HuH-7 (cell line): ENCODE measurements at regions not wholly inside any gene's neighbourhood (a gene's known extent, or its start where the extent isn't known, plus 50 kb on each side); places are given as distances from the start of the nearest gene placed in this dataset.
"Not testable (repeated sequence)": the region's sequence is repeated elsewhere in the genome, so short reads cannot be mapped to it uniquely, and the experiment has no call there.

Experiments
- DNase-seq: peaks from one replicate; pipeline ENCODE4 v3.0.0; 2011; ENCODE audit warnings: low spot score

DNA sequence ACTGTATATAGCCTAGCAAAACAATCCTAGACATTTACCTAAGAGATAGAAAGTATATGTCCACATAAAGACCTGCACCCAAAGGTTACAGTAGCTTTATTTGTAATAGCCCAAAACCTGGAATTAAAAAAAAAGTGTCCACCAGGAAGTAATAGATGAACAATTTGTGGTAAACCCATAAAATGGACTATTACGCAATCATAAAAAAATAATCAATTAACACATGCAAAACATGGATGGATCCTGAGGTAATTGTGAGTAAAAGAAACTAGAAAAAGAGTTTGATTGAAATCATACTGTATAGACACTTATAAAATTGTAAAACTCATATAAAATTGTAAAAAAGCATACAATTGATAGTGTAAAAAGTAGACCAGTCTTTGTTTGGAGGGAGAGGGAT is 673.0 kb upstream of the ZNF804A start:
- DNase-seq: no peak

DNA sequence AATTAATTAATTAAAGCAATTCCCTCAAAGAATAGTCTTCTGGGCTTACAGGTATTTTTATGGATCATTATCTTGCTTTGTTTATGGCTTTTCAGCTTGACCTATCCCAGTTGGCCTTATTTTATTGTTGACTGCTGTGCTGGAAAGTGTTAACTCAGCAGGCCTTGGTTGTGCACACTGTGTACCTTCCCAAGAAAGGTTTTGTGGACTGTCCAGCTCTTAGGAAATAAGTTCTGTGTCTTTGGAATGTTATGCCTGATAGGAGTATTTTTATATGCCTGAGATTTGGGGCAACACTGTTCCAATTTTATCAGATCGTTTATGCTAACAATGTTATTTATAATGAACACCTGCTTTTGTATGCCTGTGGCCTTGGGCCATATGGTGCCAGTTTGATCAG is 671.9 kb upstream of the ZNF804A start:
- no peak for DNase-seq

DNA sequence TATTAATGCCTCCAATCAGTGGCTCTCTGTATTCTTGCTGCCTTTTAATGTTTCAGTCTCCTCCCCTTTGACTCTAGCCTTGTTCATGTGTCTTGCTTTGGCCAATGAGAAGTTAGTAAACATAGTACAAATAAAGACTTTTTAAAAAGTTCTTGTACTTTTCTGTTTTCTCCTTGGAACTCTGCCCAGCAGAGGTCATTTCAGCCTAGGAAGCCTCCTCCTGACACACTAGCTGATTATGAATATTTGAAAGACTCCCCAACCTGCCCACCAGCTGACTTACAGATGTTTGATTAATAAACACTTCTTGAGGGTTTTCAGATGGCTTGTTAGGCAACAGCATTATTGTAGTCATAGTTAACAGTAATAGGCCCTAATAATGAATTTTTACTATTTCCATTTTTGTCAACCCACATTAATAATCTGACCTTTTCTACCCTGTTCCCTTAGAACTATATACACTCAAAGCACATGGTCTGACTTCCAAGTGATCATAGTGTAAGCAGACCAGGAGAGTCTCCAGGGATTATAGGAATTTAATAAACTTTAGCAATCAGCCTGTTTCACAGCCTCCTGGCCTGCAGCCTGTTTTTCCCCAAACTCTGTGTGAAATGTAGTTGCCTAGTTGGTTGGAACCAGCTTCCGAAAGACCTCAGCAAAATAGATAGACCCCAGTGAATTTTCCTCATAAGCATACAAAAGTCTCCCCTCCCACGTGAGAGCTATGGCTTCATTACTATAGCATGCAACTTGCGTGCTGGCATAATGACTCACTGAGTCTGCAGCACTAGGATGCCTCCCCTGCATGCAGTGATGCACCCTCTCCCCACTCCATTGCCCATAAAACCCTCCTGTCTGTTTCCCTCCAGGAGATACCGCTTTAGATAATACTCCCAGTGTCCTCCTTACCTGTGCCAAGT is 670.7 kb upstream of the ZNF804A start:
- no peak for DNase-seq

DNA sequence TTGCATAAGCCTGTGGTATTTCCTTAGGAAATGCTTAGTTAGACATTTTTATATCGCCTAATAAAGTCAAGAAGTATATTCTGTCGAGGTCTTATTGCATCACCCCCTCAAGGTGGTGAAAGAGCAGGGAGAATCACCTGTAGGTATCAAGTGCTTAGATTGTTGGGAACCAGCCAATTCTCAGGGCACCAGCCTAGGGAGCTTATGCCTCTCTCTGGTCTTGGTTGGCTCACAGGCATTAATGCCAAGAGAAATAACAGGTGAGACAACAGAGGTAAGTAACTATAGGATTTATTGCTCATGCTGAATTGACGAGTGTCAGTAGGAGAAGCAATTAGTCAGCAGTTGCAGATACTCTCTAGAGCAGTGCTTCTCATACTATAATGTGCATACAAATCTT is 663.3 kb upstream of the ZNF804A start:
- no peak for DNase-seq

DNA sequence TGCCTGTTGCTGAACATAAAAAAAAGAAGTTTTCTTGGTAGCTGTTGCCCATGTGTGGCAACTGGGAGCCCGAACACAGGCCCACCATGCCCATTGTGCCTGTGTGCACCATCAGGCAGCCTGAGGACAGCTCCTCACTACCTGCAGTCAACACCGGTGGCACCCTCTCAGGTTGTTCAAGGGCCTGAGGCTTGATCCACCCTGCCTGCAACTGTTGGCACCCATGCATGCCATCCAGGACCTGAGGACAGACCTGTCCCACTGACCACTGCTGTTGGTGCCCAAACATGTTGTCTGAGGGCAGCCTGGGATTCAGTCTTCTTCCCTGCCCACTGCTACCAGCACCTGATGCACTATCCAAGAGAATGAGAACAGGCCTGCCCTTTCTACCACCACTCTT is 661.1 kb upstream of the ZNF804A start:
- no peak for DNase-seq

DNA sequence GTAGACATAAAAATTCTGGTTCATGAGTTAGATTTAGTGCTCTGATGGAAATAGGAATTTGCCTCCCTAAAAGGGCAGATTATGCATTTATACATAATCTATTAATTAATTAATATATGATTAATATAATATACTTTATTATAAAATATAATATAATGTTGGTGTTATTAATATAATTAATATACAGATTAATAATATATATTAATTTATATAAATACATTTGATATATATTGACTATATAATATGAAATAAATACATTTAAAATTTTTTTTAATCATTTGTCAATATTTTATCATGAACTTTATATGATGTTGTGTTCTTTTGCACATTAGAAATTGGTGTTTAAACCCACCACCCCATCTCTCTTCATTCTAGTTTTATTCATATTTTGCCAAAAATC is 652.1 kb upstream of the ZNF804A start:
- DNase-seq: no peak

DNA sequence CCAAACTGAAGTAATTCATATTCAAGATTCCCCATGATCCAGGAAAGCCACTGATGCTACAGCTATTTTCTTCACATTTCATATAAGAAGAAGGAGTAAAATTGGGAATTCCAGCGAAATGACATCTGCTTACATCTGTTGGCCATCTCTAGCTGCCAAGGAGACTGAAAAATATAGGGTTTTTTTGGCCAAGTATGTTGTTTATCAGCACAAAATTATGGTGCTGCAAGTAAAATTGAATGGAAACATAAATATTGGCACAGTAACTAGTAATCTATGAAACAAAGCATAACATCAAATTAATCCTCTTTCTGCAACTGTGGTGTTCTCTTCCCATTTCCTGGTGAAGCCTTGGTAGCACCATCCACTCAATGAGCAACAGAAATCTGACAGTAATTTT is 649.5 kb upstream of the ZNF804A start:
- DNase-seq: no peak

DNA sequence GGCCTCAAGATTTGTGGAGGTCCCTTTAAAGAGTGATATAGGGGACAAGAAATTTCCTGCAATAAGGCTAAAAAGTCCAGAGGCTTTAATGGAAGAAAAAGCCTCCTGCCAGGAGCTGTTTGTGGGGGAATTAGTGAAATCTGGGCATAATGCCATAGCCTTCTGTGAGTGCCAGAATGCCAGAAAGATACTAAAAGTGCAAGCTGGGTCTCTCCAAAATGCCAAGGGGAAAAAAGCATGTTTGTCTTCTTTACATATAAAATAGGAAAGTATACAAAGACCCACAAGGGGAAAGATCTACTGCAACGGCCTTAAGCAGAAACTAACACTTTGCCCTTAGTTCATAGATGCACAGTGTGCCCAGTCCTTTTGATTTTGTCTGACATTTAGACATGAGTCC is 647.7 kb upstream of the ZNF804A start:
- no peak for DNase-seq

DNA sequence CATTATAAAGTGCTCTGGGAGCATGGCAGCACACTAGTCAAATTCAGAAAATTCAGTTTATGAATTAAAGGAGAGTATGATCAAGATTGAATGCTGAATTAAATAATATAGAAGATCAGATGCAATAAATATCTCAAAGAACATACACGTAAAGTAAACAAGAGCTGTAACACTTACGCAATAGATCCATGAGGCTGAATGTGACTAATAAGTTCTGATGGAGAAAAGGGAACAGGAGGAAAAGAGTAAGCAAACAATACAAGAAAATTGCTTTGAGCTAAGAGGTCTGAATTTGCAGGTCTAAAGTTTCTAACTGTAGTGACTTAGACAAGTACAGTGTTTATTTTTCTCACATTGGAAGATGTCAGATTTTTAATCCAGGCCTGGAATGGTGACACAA is 646.7 kb upstream of the ZNF804A start:
- no peak for DNase-seq

DNA sequence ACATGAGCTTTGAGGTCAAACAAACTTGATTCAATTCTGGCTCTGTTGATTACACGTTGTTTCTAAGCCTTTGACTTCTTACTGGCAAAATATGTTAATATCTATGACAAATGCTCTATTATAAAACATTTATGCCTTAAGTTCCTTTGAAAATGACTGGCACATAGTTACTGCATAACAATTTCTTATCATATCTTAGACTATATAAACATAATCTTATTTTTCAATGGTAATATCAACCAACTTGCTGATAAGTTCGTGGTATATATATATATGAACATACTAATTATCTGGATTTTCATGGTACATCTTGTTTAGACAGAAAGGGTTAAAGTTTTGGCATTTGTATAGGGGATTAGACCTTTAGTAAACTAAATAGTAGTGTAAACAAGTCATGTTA is 645.6 kb upstream of the ZNF804A start:
- no peak for DNase-seq

DNA sequence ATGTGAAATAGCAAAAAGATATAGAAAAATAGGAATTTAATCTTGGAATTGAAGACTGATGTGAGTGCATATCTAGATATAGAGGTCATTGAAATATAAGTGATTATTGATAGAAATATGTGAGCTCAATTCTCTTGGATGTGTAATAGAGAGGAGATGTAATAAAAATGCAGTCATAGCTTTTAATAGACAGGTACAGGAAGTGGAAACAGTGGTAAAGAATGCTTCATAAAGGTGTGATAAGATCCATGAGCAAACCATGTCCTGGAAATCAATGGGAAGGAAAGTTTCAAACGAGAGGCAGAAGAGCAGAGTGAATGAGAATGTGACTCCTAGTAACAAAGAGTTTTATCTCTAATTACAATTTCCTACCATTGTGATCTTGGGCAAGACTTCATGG is 634.7 kb upstream of the ZNF804A start:
- no peak for DNase-seq

DNA sequence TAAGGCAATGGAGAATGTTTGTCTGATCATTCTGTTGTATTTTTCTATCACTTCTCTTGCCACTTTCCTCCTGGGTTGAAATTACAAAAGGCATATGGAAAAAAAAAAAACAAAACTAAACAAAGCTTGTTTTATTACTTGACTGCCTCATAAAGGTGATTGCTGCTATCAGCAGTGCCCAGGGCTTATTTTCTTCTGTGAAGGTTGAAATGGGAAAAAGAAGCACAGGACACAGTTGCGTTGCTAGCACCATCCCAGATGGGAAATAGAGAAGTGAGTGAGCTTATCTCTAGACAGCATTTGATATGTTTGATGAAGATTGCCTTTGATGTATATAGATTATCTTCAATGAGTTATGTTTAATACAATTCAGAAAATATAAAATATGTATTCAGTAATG is 633.8 kb upstream of the ZNF804A start:
- DNase-seq: no peak

DNA sequence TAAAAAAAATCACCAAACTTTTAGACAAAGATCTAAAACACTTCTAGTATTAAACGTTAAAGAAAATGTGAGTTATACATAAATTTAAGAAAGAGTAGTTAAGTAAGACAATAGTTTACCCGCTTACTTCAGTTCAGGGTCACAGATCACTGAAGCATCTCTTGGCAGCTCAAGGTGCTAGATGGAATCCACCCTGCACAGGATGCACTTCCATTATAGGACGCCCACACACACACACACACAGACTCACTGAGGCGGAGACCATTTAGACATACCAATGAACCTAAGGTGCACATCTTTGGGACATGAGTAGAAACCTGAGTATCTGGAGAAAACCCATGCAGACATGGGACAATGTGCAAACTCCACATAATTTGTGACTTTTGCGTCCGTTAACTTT is 630.6 kb upstream of the ZNF804A start:
- DNase-seq: no peak

DNA sequence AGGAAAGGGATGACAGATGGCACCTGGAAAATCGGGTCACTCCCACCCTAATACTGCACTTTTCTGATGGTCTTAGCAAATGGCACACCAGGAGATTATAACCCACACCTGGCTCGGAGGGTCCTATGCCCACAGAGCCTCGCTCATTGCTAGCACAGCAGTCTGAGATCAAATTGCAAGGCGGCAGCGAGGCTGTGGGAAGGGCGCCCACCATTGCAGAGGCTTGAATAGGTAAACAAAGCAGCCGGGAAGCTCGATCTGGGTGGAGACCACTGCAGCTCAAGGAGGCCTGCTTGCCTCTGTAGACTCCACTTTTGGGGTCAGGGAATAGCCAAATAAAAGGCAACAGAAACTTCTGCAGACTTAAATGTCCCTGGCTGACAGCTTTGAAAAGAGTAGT is 622.7 kb upstream of the ZNF804A start:
- DNase-seq: not testable (repeated sequence)

DNA sequence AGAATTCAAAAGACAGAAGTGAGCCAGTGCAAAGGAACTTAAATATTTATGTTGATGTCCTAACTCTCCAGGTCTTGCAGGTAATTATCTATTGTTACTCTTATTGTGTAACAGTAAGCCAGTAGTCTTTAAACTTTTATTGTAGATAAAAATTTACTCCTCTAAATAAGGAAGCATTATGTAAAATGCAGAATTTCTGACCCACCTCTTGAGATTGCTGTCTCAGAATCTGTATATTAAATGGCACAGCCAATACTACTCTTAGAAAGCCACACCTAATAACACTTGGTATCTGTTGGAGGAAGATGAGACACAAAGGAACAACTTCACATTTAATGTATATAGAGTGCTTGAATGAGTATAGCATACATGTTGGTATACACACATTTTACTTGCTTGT is 613.5 kb upstream of the ZNF804A start:
- no peak for DNase-seq

DNA sequence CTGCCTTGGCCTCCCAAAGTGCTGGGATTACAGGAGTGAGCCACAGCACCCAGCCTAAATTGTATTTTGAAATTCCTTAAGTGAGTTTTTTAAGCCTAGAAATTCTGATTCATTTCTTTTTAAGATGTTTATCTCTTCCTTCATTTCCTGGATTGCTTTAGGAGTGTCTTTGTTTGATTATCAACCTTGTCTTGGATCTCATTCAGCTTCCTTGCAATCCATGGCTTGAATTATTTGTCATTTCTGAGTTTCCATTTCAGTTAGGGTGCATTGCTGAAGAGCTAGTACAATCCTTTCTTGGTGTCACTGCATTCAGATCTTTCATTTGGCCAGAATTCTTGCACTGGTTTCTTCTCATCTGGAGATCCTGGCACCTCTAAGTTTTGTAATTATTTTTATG is 606.4 kb upstream of the ZNF804A start:
- no peak for DNase-seq

DNA sequence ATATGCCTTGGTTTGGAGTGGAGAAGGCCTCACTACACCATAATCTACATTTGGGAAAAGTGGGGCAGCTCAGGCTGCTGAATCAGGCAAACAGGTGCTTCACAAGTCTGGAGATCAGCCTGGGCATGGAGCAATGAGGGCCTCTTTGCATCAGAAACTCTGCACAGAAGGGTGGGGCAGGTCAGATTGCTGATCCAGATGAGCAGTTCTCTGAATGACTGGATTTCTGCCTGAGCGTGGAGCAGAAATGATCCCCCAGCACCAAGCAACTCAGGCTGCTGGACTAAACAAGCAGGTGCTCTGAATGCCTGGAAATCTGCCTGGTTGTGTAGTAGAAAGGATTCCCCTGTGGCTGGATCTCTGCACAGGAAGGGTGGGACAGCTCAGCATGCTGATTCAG is 605.3 kb upstream of the ZNF804A start:
- DNase-seq: no peak

DNA sequence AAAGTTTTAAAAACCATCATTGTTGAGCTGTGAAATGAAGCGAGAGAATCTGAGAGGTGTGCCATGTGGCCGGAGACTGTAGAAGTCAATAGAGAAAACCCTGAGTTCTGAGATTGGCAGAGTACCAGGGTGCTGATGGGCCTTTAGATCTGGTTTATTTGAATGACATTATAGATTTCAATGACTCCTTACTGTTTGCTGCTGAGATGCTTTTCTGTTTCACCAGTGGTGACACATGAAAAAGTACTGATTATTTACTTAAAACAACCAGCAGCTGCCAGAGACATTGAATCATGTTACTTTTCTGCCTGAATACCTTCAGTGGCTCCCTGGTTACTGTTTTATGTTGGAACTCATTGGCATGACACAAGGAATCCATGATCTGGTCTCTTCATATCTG is 602.7 kb upstream of the ZNF804A start:
- DNase-seq: no peak

DNA sequence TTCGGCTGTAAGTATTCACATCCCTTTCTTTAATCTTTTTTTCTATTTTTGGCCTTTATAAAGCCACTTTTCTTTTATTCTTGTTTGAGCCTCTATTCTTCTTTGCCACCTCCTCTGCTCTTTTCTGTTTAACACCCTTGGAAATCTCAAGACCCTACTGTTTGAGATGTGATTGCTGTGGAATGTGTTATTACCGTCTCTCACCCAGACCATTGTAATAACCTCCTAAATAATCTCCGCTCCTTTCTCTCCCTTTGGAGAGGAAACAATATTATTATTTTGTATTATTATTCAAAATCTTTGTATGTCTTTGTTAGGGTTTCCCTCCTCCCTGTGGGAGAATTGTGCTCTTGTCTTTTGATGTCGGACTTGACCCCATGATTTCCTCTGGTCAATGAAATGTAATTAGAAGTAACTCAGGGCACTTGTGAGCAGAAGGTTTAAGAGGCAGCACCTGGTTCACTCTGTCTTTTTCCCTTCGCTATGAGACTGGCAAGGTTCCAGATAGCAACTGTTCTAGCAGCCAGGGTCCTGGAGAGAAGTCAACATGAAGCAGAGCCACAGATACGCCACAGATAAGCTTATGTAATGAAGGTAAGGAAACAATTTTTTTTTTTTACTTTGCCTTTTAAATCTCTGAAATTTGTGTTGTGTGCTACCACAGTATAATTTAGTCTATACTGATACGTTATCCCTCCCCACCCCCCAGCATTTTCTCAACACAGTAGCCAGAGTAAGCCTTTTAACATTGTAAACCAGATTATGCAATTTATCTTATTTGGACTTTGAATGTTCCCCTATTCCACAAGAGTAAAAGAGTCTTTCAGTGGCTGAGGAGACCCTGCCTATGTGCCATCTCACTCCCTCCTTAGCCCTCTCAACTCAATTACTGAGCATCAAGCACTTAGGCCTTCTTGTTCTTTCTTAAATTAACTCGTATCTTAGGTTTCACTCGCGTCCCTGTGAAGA is 601.2 kb upstream of the ZNF804A start:
- peak; percentile 4 for DNase-seq

DNA sequence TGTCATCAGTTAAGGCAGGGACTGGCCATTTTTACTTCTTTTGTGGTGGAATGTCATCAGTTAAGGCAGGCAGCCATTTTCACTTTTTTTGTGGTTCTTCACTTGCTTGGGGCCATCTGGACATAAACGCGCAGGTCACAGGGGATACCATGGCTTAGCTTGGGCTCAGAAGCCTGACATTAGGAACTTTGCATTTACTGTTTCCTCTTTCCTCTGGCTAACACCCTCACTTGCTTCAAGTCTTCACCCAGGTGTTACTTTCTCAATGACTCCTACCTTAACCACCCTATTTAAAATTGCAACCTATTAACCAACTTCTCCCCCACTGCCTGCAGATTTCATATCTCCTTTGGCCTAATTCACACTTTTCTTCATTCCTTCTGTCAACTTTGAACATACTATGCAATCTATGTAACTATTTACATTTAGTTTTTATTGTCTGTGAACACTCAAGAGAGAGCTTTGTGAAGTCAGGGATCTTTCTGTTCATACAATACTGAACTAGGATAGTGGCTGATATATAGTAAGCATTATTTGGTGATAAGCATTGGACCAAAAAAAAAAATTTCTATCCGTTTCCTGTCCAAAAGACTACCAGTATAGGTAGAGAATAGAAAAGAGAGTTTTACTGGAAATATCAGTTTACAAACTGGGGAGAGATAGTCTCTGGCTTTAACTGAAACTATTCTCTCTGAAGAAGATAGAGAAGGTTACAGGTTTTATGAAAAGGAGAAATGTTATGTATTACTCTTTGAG is 600.1 kb upstream of the ZNF804A start:
- DNase-seq: no peak

DNA sequence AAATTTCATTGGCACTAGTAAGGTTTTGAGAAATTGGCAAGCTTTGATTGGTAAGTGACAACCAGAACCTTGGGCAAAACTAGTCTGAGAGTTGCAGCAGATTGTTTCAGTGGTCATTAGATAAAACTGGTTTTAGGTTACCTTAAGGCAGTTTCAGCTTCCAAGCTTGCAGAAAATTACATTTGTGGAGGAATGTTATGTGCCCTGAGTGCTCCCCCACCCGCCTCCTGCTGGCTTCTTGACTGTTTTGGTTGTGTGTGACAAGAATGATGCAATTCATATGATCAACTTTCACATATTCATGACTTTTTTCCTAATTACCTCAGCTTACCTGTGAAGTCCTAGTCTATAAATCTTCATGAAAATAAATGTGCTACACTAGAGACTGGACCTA is 599.5 kb upstream of the ZNF804A start:
- no peak for DNase-seq

DNA sequence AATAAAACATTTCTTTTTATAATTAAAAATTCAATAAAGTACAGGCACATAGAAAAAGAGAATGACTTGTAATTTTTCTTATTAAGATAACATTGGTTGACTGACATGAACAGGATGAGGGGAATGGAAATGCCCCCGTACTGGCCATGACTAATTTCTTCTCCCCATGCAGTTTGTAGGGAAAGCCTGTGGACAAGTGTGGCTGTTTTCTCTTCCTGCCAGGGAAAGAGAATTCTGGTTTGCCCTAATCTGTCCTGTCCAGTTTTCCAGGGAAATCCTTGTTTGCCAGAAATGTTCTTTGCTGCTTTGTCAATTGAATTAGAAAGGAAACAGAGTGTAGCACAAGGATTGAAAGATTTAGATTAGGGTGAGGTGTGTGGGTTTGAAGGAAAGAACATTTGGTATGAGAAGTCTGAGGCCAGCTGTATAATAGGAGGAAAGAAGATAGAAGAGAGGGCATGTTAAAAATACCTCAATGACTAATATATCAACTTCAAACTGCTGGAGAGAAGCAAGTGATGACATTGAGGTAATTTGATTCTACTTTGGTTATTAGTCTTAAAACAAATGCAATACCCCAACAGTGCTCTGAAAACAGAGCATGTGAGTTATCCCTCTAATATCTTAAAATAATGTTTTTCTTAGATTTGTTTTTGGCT is 593.9 kb upstream of the ZNF804A start:
- no peak for DNase-seq
